ENCODE measurements at regions not wholly inside any gene's neighbourhood (a gene's known extent, or its start where the extent isn't known, plus 50 kb on each side); places are given as distances from the start of the nearest gene placed in this dataset.

- Histone ChIP-seq H3K4me1 (ENCODE audit: control insufficient read depth, extremely low read depth, insufficient read depth, low read length) (no peaks in the 10 kb centered on the region), H3K9ac (ENCODE audit: control insufficient read depth, extremely low read depth, insufficient read depth, low read length) (no peak overlapping the region), H3K36me3 (ENCODE audit: control insufficient read depth in 2 of 2, extremely low read depth in 1 of 2, insufficient read depth in 2 of 2, low read length in 2 of 2) (no peaks in the 10 kb centered on the region), H4K20me1 (ENCODE audit: control insufficient read depth, extremely low read depth, insufficient read depth, low read length) (no peaks in the 10 kb centered on the region), H3K9me3 (ENCODE audit: control insufficient read depth, low read depth, low read length) (no peaks in the 10 kb centered on the region), H3K4me3 (ENCODE audit: control insufficient read depth in 2 of 3, extremely low read depth in 1 of 3, insufficient read depth in 2 of 3, low read depth in 1 of 3, low read length in 3 of 3) (no peak overlapping the region), H3K79me2 (ENCODE audit: control insufficient read depth, insufficient read depth, low read length) (no peaks in the 10 kb centered on the region), H3K27me3 (ENCODE audit: control insufficient read depth, extremely low read depth, insufficient read depth, low read length) (no peaks in the 10 kb centered on the region), H3K9me1 (ENCODE audit: control insufficient read depth, extremely low read depth, insufficient read depth, low read length) (no peaks in the 10 kb centered on the region), H3K27ac (ENCODE audit: control insufficient read depth, insufficient read depth, low read length) (no peak overlapping the region), H3K4me2 (ENCODE audit: control insufficient read depth, extremely low read depth, insufficient read depth, low read depth, low read length) (no peak overlapping the region), H2AFZ (ENCODE audit: control insufficient read depth, low read length) (no peak overlapping the region)
- no peak for DNase-seq (ENCODE audit: low read depth, low spot score)
- dilution Hi-C loops (cut with MboI; ENCODE audit: extremely low pct_ligation_motif_present, low sequenced_read_pairs), result no loop called here
- FAIRE-seq, result no peak
- TF ChIP-seq EZH2 (IDR thresholded peaks at IDR 0.05; ENCODE audit: low read length), result no peak
- no peak for TF ChIP-seq CTCF (optimal IDR thresholded peaks at IDR 0.05 in 1 of 3, IDR thresholded peaks at IDR 0.05 in 1 of 3, conservative IDR thresholded peaks at IDR 0.05 in 1 of 3; ENCODE audit: extremely low read depth in 1 of 3, insufficient read depth in 2 of 3, low read length in 3 of 3)
Measured at GRCh38 chr15:94555841-94556519, 324.6 kb downstream of the MCTP2 start.

GRCh38 chr15:94561036-94561689 is 329.8 kb downstream of the MCTP2 start:
- no peaks in the 10 kb centered on the region for H3K9me3 ChIP-seq (ENCODE audit: control insufficient read depth, low read depth, low read length)
- dilution Hi-C loops (cut with MboI; ENCODE audit: extremely low pct_ligation_motif_present, low sequenced_read_pairs), result no loop called here
- FAIRE-seq, result no peak

More at GRCh38 chr15:94561036-94561689, 329.8 kb downstream of the MCTP2 start:
- TF ChIP-seq CTCF (optimal IDR thresholded peaks at IDR 0.05 in 1 of 3, IDR thresholded peaks at IDR 0.05 in 1 of 3, conservative IDR thresholded peaks at IDR 0.05 in 1 of 3; ENCODE audit: extremely low read depth in 1 of 3, insufficient read depth in 2 of 3, low read length in 3 of 3) (no peak), EZH2 (IDR thresholded peaks at IDR 0.05; ENCODE audit: low read length) (no peak)
- no peak for DNase-seq (ENCODE audit: low read depth, low spot score)
- no peaks in the 10 kb centered on the region for H4K20me1 ChIP-seq (ENCODE audit: control insufficient read depth, extremely low read depth, insufficient read depth, low read length)
- no peaks in the 10 kb centered on the region for H3K9me1 ChIP-seq (ENCODE audit: control insufficient read depth, extremely low read depth, insufficient read depth, low read length)
- no peak overlapping the region for H2AFZ ChIP-seq (ENCODE audit: control insufficient read depth, low read length)
- no peak overlapping the region for H3K4me2 ChIP-seq (ENCODE audit: control insufficient read depth, extremely low read depth, insufficient read depth, low read depth, low read length)
- no peaks in the 10 kb centered on the region for H3K36me3 ChIP-seq (ENCODE audit: control insufficient read depth in 2 of 2, extremely low read depth in 1 of 2, insufficient read depth in 2 of 2, low read length in 2 of 2)
- H3K79me2 ChIP-seq (ENCODE audit: control insufficient read depth, insufficient read depth, low read length), result no peaks in the 10 kb centered on the region
- no peaks in the 10 kb centered on the region for H3K27me3 ChIP-seq (ENCODE audit: control insufficient read depth, extremely low read depth, insufficient read depth, low read length)
- H3K27ac ChIP-seq (ENCODE audit: control insufficient read depth, insufficient read depth, low read length), result no peak overlapping the region
- no peak overlapping the region for H3K4me3 ChIP-seq (ENCODE audit: control insufficient read depth in 2 of 3, extremely low read depth in 1 of 3, insufficient read depth in 2 of 3, low read depth in 1 of 3, low read length in 3 of 3)
- no peaks in the 10 kb centered on the region for H3K4me1 ChIP-seq (ENCODE audit: control insufficient read depth, extremely low read depth, insufficient read depth, low read length)
- no peak overlapping the region for H3K9ac ChIP-seq (ENCODE audit: control insufficient read depth, extremely low read depth, insufficient read depth, low read length)

All from keratinocyte (primary cell).